H9 (cell line): ENCODE measurements at regions not wholly inside any gene's neighbourhood (a gene's known extent, or its start where the extent isn't known, plus 50 kb on each side); places are given as distances from the start of the nearest gene placed in this dataset.

Experiments used
- DNase-seq: peaks from one replicate; pipeline ENCODE4 v3.0.0-alpha.2; 2017
- H2AFZ ChIP-seq: one replicate; pipeline ENCODE4 v1.6.1; 2013; ENCODE audit warnings: mild to moderate bottlenecking, low read length, control low read depth, moderate library complexity
- H2AK5ac ChIP-seq: 2 replicates; pipeline ENCODE4 v1.6.1; 2013; ENCODE audit warnings: low read length, control low read depth, mixed read lengths; ENCODE audit not compliant: insufficient read length
- H2BK120ac ChIP-seq: one replicate; pipeline ENCODE4 v1.6.1; 2013; ENCODE audit warnings: low read depth, mild to moderate bottlenecking, low read length, control low read depth, inconsistent platforms; ENCODE audit not compliant: poor library complexity, severe bottlenecking
- H2BK12ac ChIP-seq: 2 replicates; pipeline ENCODE4 v1.6.1; 2013; ENCODE audit warnings: low read length, control low read depth, mixed read lengths, low read depth; ENCODE audit not compliant: insufficient read length
- H2BK15ac ChIP-seq: 2 replicates; pipeline ENCODE4 v1.6.1; 2013; ENCODE audit warnings: low read depth, low read length, control low read depth
- H2BK20ac ChIP-seq: one replicate; pipeline ENCODE4 v1.6.1; 2013; ENCODE audit warnings: low read depth, mild to moderate bottlenecking, low read length, control low read depth, inconsistent platforms; ENCODE audit not compliant: poor library complexity, severe bottlenecking
- H2BK5ac ChIP-seq: 2 replicates; pipeline ENCODE4 v1.6.1; 2013; ENCODE audit warnings: low read length, control low read depth, mixed read lengths; ENCODE audit not compliant: insufficient read length
- H3K14ac ChIP-seq: 2 replicates; pipeline ENCODE4 v1.6.1; 2013; ENCODE audit warnings: low read length, control low read depth; ENCODE audit not compliant: insufficient read depth
- H3K18ac ChIP-seq: 2 replicates; pipeline ENCODE4 v1.6.1; 2013; ENCODE audit warnings: low read depth, mild to moderate bottlenecking, mixed read lengths, low read length, control low read depth; ENCODE audit not compliant: insufficient read length
- H3K23ac ChIP-seq: 2 replicates; pipeline ENCODE4 v1.6.1; 2013; ENCODE audit warnings: low read length, control low read depth, mixed read lengths, low read depth; ENCODE audit not compliant: insufficient read length
- H3K23me2 ChIP-seq: 2 replicates; pipeline ENCODE4 v1.6.1; 2013; ENCODE audit warnings: low read depth, mild to moderate bottlenecking, mixed read lengths, low read length, control low read depth; ENCODE audit not compliant: insufficient read length, poor library complexity, severe bottlenecking
- H3K27ac ChIP-seq: 2 replicates; pipeline ENCODE4 v1.5.1; 2013; ENCODE audit warnings: low read length, control low read depth, mixed read lengths, low read depth; ENCODE audit not compliant: insufficient read length
- H3K27me3 ChIP-seq: 2 replicates; pipeline ENCODE4 v1.6.1; 2013; ENCODE audit warnings: low read length, control low read depth, inconsistent platforms; ENCODE audit not compliant: insufficient read depth
- H3K4ac ChIP-seq: 2 replicates; pipeline ENCODE4 v1.6.1; 2013; ENCODE audit warnings: low read depth, mild to moderate bottlenecking, control low read depth, inconsistent platforms, low read length, moderate library complexity
- H3K4me1 ChIP-seq: 2 replicates; pipeline ENCODE4 v1.6.1; 2013; ENCODE audit warnings: low read length, control low read depth, inconsistent platforms; ENCODE audit not compliant: insufficient read depth
- H3K4me2 ChIP-seq: 2 replicates; pipeline ENCODE4 v1.6.1; 2013; ENCODE audit warnings: low read length, control low read depth, mixed read lengths; ENCODE audit not compliant: insufficient read length, insufficient read depth
- H3K56ac ChIP-seq: 2 replicates; pipeline ENCODE4 v1.6.1; 2013; ENCODE audit warnings: low read depth, mild to moderate bottlenecking, mixed read lengths, low read length, control low read depth; ENCODE audit not compliant: insufficient read length
- H3K79me1 ChIP-seq: 2 replicates; pipeline ENCODE4 v1.6.1; 2013; ENCODE audit warnings: low read depth, mild to moderate bottlenecking, moderate library complexity, low read length, control low read depth, inconsistent platforms; ENCODE audit not compliant: insufficient read depth, poor library complexity, severe bottlenecking
- H3K79me2 ChIP-seq: 2 replicates; pipeline ENCODE4 v1.6.1; 2013; ENCODE audit warnings: low read length, control low read depth, inconsistent platforms; ENCODE audit not compliant: insufficient read depth
- H3K9ac ChIP-seq: 2 replicates; pipeline ENCODE4 v1.6.1; 2013; ENCODE audit warnings: low read length, control low read depth, mixed read lengths; ENCODE audit not compliant: insufficient read length; ENCODE audit errors: extremely low read depth
- H3K9me3 ChIP-seq: one replicate; pipeline ENCODE4 v1.6.1; 2013; ENCODE audit warnings: low read depth, low read length, inconsistent platforms; ENCODE audit not compliant: control insufficient read depth
- H3T11ph ChIP-seq: one replicate; pipeline ENCODE4 v1.6.1; 2013; ENCODE audit warnings: mild to moderate bottlenecking, low read length, control low read depth, inconsistent platforms
- H4K20me1 ChIP-seq: one replicate; pipeline ENCODE4 v1.6.1; 2013; ENCODE audit not compliant: control insufficient read depth, insufficient read length, insufficient read depth
- H4K5ac ChIP-seq: 2 replicates; pipeline ENCODE4 v1.6.1; 2013; ENCODE audit warnings: low read depth, mild to moderate bottlenecking, mixed read lengths, low read length, control low read depth; ENCODE audit not compliant: insufficient read length
- H4K8ac ChIP-seq: replicated peaks from 2 replicates; pipeline ENCODE4 v1.6.1; 2013; ENCODE audit warnings: low read length, control low read depth, mixed read lengths, low read depth; ENCODE audit not compliant: insufficient read length
- H4K91ac ChIP-seq: 2 replicates; pipeline ENCODE4 v1.6.1; 2013; ENCODE audit warnings: low read depth, mild to moderate bottlenecking, moderate library complexity, mixed read lengths, low read length, control low read depth; ENCODE audit not compliant: insufficient read length
- H3K27ac Mint-ChIP-seq, 3 experiments: 2 replicates in 2 of 3; 3 replicates in 1 of 3; pipeline ENCODE4 v1.8.0; 2020 to 2021; ENCODE audit warnings: mixed read lengths in 3 of 3, mild to moderate bottlenecking in 1 of 3, moderate library complexity in 1 of 3
- H3K27me3 Mint-ChIP-seq: 2 replicates; pipeline ENCODE4 v1.8.0; 2021; ENCODE audit warnings: low read depth, mild to moderate bottlenecking, moderate library complexity, mixed read lengths
- H3K36me3 Mint-ChIP-seq, 3 experiments: 2 replicates in 2 of 3; 3 replicates in 1 of 3; pipeline ENCODE4 v1.8.0; 2020 to 2021; ENCODE audit warnings: low read depth in 3 of 3, mixed read lengths in 3 of 3; ENCODE audit not compliant: insufficient read depth in 1 of 3
- H3K4me1 Mint-ChIP-seq, 2 experiments: 2 replicates each; pipeline ENCODE4 v1.8.0; 2020; ENCODE audit warnings: mixed read lengths in 2 of 2
- H3K4me3 Mint-ChIP-seq, 2 experiments: 2 replicates in 1 of 2; 3 replicates in 1 of 2; pipeline ENCODE4 v1.8.0; 2020 to 2021; ENCODE audit warnings: mild to moderate bottlenecking in 2 of 2, mixed read lengths in 2 of 2, moderate library complexity in 1 of 2
- H3K9me3 Mint-ChIP-seq, 2 experiments: 2 replicates in 1 of 2; 3 replicates in 1 of 2; pipeline ENCODE4 v1.8.0; 2020; ENCODE audit warnings: mild to moderate bottlenecking in 2 of 2, mixed read lengths in 2 of 2, moderate library complexity in 1 of 2
- CTCF ChIP-seq: fragments of 200-600 bp; sonication (generic); conservative IDR thresholded peaks from 3 replicates; pipeline ENCODE4 v1.8.0; 2021; ENCODE audit warnings: antibody characterized with exemption, mild to moderate bottlenecking
- WGBS: extraction: QIAGEN DNeasy Blood & Tissue Kit; methylation state at CpG from one replicate; pipeline ENCODE4 v1.1.7; 2013; ENCODE audit warnings: missing lambda C conversion rate, low lambda C conversion rate, mixed read lengths; ENCODE audit not compliant: insufficient read length; ENCODE audit errors: extremely low coverage; 5-methylcytosine and 5-hydroxymethylcytosine counted together

DNA sequence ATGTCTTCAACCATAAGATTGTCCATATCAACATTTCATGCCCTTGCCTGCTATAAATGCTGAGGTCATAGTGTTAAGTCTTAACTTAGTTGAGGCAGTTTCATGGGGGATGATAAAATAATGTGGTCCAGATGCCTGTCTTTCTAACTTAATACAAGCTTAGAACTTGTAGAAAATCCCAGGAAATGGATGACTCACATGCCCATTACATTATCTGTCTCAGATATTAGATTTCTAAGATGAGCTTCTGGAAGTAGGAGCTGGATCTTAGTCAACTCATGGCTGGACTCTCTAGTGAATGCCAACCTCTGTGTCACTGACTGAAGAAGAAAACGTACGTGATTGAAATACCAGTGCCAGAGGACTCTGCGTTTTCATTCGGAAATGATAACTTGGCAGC is 797.5 kb upstream of the EEF2KMT start:
- H2BK20ac ChIP-seq, result no peak overlapping the region
- no peak overlapping the region for H3K4ac ChIP-seq
- no peak overlapping the region for H3T11ph ChIP-seq
- H4K20me1 ChIP-seq, result no peaks in the 10 kb centered on the region
- H3K79me2 ChIP-seq, result no peaks in the 10 kb centered on the region
- no peak overlapping the region for H2BK120ac ChIP-seq
- H3K27ac ChIP-seq, result no peak overlapping the region
- Mint-ChIP-seq H3K36me3 (no peaks in the 10 kb centered on the region; a peak in 1 of 7 replicates), H3K27ac (no peak overlapping the region), H3K4me3 (no peak overlapping the region), H3K27me3 (no peaks in the 10 kb centered on the region; the same call in 1 of the 2 replicates), H3K9me3 (no peaks in the 10 kb centered on the region), H3K4me1 (peaks cover 17 to 19% of the 10 kb centered on the region in 2 experiments)
- H3K56ac ChIP-seq, result no peak overlapping the region
- DNase-seq, result no peak
- no peak overlapping the region for H2BK12ac ChIP-seq
- no peaks in the 10 kb centered on the region for H3K79me1 ChIP-seq
- no peaks in the 10 kb centered on the region for H3K27me3 ChIP-seq
- no CpG with 5 or more reads among the region's 4 CpGs for WGBS
- H3K9me3 ChIP-seq, result no peaks in the 10 kb centered on the region
- no peaks in the 10 kb centered on the region for H3K4me1 ChIP-seq
- no peak overlapping the region for H2BK15ac ChIP-seq
- no peak overlapping the region for H4K91ac ChIP-seq
- H3K18ac ChIP-seq, result no peak overlapping the region
- H3K23me2 ChIP-seq, result no peaks in the 10 kb centered on the region
- H4K8ac ChIP-seq, result no peak overlapping the region
- H3K4me2 ChIP-seq, result no peak overlapping the region
- no peak for TF ChIP-seq CTCF
- no peak overlapping the region for H3K14ac ChIP-seq
- H2AFZ ChIP-seq, result no peak overlapping the region
- H2BK5ac ChIP-seq, result no peak overlapping the region
- H4K5ac ChIP-seq, result no peak overlapping the region
- H2AK5ac ChIP-seq, result no peak overlapping the region
- no peak overlapping the region for H3K23ac ChIP-seq
- no peak overlapping the region for H3K9ac ChIP-seq
